DOHH2 (cell line): ENCODE measurements at regions not wholly inside any gene's neighbourhood (a gene's known extent, or its start where the extent isn't known, plus 50 kb on each side); places are given as distances from the start of the nearest gene placed in this dataset.

Source experiments
- EZH2phosphoT487 ChIP-seq: fragments of 200-600 bp; sonication (generic); IDR thresholded peaks from 2 replicates; pipeline ENCODE4 v1.6.1; 2017; ENCODE audit warnings: borderline replicate concordance, mild to moderate bottlenecking, antibody characterized with exemption, low read length, moderate library complexity, mixed read lengths
- TF ChIP-seq, protein P1 (sequence below): fragments of 200-600 bp; sonication (generic); IDR thresholded peaks from one replicate; pipeline ENCODE4 v1.5.1; 2014; ENCODE audit warnings: antibody characterized with exemption, mild to moderate bottlenecking, low read depth, low read length; ENCODE audit not compliant: poor library complexity, severe bottlenecking

GRCh38 chr14:84458881-84459280, 1071.1 kb upstream of the FLRT2 start:
- TF ChIP-seq, protein P1, sequence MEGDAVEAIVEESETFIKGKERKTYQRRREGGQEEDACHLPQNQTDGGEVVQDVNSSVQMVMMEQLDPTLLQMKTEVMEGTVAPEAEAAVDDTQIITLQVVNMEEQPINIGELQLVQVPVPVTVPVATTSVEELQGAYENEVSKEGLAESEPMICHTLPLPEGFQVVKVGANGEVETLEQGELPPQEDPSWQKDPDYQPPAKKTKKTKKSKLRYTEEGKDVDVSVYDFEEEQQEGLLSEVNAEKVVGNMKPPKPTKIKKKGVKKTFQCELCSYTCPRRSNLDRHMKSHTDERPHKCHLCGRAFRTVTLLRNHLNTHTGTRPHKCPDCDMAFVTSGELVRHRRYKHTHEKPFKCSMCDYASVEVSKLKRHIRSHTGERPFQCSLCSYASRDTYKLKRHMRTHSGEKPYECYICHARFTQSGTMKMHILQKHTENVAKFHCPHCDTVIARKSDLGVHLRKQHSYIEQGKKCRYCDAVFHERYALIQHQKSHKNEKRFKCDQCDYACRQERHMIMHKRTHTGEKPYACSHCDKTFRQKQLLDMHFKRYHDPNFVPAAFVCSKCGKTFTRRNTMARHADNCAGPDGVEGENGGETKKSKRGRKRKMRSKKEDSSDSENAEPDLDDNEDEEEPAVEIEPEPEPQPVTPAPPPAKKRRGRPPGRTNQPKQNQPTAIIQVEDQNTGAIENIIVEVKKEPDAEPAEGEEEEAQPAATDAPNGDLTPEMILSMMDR: no peak
- no peak for TF ChIP-seq EZH2phosphoT487
